ENCODE measurements at regions not wholly inside any gene's neighbourhood (a gene's known extent, or its start where the extent isn't known, plus 50 kb on each side); places are given as distances from the start of the nearest gene placed in this dataset.

GRCh38 chr21:29475329-29475728 is 176.6 kb downstream of the BACH1 start:
- no peak for TF ChIP-seq CTCF (conservative IDR thresholded peaks at IDR 0.05 in 1 of 2, IDR thresholded peaks at IDR 0.05 in 1 of 2; ENCODE audit: extremely low read depth in 1 of 2, insufficient read depth in 1 of 2, low read depth in 1 of 2, low read length in 2 of 2)
- TF ChIP-seq EZH2 (IDR thresholded peaks at IDR 0.05; ENCODE audit: borderline replicate concordance, low read length): no peak

Measured in mammary epithelial cell (primary cell).